GM12873 (cell line): ENCODE measurements at regions not wholly inside any gene's neighbourhood (a gene's known extent, or its start where the extent isn't known, plus 50 kb on each side); places are given as distances from the start of the nearest gene placed in this dataset.

Source experiments
- CTCF ChIP-seq: IDR thresholded peaks from 2 replicates; pipeline ENCODE4 v1.5.1; 2012; ENCODE audit warnings: low read depth, mild to moderate bottlenecking, moderate library complexity, low read length, control low read depth; ENCODE audit not compliant: insufficient read depth; ENCODE audit errors: missing control alignments

DNA sequence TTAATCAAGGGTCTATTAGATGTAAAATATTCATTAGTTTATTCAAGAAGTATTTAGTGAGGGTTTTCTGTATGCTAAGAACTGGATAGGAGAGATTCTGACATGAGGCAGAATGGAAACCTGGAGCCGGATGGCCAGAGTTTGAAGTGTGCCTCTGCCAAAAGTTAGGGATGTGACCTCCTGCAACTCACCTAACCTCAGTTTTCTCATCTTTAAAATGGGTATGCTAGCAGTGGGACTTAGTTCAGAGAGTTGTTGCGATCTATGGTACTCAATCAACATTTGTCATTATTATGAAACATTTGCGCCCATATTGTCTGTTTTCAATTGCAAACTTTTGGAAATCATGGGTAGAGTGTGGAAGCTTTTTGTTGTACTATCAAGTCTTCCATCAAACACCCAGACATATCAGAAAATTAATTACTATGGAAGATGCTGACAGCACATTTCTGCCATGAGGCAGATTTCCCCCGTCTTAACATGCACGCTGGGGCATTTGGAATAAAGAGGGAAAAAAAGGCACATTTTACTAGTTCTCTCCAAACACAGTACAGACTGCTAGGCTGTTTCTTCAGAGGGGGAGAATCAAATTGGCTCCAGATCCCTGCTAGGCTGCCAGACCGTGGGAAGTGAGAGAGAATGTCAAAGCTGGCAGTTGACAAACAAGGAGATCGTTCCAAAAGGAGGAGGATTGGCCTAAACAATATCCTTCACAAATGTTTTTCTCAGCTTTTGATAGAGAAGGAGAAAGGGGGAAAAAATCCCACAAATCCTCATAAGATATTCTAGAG is 205.3 kb upstream of the TSHZ2 start:
- TF ChIP-seq CTCF = no peak

DNA sequence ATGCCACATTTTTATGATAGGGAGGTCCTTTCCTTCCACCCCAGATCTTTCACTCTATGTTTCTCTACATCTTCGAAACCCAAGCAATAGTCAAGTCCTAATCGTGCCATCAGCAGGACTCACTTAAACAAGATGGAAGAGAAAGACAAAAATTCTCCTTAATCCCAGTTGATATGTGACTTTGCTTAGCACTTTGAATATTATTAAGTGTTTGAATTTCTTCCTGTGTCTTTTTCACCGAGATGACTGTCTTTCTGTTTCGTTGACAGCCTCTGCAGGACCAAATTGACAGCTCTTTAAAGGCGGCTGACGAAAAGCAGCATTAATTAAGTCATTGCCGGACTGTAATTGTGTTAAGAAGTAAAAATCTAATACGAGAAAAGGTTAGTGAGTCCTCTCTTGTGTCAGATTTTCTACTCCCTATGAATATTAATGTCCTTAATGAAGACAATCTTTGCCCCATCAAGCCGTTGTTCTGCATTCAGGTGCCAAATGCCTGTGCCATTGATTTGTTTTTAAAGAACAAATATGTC is 208.8 kb upstream of the TSHZ2 start:
- no peak for TF ChIP-seq CTCF

DNA sequence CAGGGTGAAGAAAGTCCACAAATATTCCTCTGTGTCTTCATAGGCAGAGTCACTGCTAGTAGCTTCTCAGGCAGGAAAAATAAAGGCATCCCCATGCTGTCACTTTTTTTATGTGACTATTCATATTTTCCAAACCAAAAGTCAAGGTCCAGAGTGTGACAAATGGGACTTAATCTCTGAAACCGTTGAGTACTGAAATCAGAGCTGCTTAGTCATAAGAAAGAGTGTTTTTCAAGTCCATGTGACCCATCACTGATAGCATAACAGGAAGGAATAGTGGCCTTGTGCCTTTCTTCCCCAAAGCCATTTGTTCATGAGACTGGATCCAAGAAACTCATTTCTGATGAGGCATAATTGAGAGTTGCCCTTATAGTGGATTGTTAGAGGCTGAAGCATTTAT is 210.3 kb upstream of the TSHZ2 start:
- TF ChIP-seq CTCF = no peak

- no peak for TF ChIP-seq CTCF
Observed at GRCh38 chr20:52760791-52761190, 211.4 kb upstream of the TSHZ2 start.

- TF ChIP-seq CTCF = no peak
Observed at GRCh38 chr20:52757411-52757810, 214.7 kb upstream of the TSHZ2 start.

DNA sequence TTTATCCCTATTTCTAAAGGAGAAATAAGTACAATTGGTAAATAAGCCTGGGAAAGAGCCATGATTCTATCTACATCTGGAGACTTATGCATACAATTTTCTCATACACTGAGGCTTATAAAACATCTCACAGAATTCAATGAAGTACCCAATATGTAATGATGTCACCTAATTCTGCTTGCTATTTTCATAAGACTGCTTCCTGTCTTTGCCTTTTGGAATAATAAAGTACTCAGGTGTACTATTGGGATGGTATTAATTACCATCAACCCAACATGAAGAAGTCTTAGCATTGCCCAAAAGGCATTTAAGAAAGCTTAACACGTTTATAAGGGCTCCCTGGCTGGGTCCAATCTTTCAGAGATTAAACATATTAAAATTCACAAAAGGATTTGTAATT is 216.4 kb upstream of the TSHZ2 start:
- TF ChIP-seq CTCF = no peak

- no peak for TF ChIP-seq CTCF
Observed at GRCh38 chr20:52754366-52754765, 217.8 kb upstream of the TSHZ2 start.
